GM10266 (cell line): ENCODE measurements at regions not wholly inside any gene's neighbourhood (a gene's known extent, or its start where the extent isn't known, plus 50 kb on each side); places are given as distances from the start of the nearest gene placed in this dataset.
"Not testable (repeated sequence)": the region's sequence is repeated elsewhere in the genome, so short reads cannot be mapped to it uniquely, and the experiment has no call there.

ENCODE experiments used
- DNase-seq: peaks from one replicate; pipeline ENCODE4 v3.0.0; 2012; ENCODE audit errors: extremely low spot score
- TF ChIP-seq, protein P1 (sequence below): IDR thresholded peaks from 2 replicates; pipeline ENCODE4 v1.5.1; 2012; ENCODE audit warnings: mild to moderate bottlenecking, low read depth; ENCODE audit not compliant: control insufficient read depth, insufficient read depth; ENCODE audit errors: missing control alignments

DNA sequence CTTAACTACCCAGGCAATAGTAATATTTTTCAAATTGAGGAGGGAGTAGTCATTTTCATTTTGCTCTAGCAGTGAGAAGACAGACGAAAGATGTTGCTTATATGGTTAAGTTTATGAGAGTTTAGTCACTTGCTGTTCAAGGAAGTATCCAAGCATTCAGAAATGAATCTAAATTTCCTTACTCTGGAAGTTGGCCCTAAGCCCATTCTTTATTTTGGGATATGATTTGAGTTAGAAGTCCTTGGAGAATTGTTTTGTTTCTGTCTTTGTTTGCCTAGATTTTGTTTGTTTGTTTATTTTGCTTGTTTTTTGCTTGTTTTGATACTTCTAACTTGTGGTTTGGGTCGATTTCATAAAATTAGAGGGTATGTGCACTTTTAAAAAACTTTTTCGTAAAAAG, 146.4 kb upstream of the FGF10 start:
- DNase-seq, result no peak

DNA sequence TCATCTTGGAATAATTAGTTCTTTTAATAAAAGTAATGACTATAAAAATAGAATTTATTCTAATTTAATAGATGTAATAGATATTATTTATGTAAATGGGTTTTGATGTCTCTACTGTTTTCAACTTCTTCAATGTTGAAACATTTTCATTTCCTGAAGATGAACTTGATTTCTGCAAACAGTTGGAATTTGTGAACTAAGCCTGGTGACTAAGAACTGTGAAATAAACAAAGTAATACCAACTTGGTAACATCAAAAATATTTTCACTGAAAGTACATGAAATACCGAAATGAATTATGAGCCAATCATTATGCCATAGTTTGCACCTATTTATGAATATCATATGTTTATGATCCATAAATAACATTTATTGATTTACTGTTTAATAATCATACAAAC, 143.8 kb upstream of the FGF10 start:
- no peak for DNase-seq
- TF ChIP-seq, protein P1, sequence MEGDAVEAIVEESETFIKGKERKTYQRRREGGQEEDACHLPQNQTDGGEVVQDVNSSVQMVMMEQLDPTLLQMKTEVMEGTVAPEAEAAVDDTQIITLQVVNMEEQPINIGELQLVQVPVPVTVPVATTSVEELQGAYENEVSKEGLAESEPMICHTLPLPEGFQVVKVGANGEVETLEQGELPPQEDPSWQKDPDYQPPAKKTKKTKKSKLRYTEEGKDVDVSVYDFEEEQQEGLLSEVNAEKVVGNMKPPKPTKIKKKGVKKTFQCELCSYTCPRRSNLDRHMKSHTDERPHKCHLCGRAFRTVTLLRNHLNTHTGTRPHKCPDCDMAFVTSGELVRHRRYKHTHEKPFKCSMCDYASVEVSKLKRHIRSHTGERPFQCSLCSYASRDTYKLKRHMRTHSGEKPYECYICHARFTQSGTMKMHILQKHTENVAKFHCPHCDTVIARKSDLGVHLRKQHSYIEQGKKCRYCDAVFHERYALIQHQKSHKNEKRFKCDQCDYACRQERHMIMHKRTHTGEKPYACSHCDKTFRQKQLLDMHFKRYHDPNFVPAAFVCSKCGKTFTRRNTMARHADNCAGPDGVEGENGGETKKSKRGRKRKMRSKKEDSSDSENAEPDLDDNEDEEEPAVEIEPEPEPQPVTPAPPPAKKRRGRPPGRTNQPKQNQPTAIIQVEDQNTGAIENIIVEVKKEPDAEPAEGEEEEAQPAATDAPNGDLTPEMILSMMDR, result no peak

More for the DNA sequence above, 146.4 kb upstream of the FGF10 start:
- TF ChIP-seq, protein P1, result no peak

DNA sequence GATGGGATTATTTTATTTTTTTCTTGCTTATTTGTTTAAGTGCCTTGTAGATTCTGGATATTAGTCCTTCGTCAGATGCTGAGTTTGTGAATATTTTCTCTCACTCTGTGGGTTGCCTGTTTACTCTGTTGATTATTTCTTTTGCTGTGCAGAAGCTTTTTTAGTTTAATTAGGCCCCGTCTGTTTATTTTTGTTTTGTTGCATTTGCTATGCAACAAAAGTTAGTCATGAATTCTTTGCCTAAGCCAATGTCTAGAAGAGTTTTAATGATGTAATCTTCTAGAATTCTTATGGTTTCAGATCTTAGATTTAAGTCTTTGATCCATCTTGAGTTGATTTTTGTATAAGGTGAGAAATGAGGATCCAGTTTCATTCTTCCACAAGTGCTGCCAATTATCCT, 142.5 kb upstream of the FGF10 start:
- DNase-seq, result not testable (repeated sequence)

DNA sequence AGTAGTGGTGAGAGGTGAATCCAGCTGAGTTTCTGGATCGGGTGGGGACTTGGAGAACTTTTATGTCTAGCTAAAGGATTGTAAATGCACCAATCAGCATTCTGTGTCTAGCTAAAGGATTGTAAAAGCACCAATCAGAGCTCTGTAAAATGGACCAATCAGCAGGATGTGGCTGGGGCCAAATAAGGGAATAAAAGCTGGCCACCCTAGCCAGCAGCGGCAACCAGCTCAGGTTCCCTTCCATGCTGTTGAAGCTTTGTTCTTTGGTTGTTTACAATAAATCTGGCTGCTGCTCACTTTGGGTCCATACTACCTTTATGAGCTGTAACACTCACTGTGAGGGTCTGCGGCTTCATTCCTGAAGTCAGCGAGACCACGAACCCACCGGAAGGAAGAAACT, 141.6 kb upstream of the FGF10 start:
- not testable (repeated sequence) for DNase-seq

DNA sequence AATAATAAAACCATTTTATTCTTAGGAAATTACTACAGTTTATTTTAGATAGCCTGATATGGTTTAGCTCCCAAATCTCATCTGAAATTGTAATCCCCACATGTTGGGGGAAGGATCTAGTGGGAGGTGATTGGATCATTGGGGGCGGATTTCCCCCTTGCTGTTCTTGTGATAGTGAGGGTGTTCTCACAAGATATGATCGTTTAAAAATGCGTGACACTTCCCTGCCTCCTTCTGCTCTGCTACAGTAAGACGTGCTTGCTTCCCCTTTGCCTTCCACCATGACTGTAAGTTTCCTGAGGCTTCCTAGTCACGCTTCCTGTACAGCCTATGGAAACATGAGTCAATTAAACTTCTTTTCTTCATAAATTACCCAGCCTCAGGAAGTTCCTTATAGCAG, 122.4 kb upstream of the FGF10 start:
- TF ChIP-seq, protein P1, result no peak
- DNase-seq, result no peak

DNA sequence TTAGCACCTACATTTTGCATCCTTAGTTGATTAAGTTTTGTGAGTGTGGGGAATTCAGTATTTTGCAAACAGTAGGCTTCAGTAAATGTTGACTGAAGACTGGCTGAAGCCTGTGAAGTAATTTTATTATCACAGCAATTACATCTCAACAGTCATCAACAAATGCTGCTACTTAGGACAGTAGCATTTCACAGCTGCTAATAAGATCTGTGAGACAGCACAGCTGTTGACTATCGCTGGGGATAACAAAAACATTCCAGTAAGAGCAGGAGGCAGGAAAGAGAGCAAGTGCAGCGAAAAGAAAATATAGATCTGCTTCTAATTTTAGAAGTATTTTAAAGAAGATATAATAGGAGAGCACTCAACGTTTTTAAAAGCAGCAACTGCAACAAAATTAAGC, 117.3 kb upstream of the FGF10 start:
- TF ChIP-seq, protein P1, result no peak
- DNase-seq, result no peak

DNA sequence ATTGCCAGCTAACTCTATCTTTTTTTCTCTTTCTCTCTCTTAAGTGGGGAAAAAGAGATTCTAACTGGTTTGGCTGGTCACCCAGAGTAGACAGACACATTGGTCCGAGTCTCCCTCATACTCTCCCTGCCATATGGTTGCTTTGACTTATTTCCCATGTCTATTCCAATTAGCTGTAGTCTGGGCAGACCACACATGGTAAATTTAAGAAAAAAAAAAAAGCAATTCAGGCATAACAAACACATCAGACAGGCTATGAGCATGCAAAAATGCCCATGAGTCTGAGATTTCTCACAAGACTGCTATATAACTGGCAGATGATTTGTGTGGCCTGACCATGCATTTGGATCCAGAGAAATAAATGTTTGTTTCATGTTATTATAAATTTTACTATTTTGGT, 110.2 kb upstream of the FGF10 start:
- no peak for DNase-seq
- TF ChIP-seq, protein P1, result no peak

DNA sequence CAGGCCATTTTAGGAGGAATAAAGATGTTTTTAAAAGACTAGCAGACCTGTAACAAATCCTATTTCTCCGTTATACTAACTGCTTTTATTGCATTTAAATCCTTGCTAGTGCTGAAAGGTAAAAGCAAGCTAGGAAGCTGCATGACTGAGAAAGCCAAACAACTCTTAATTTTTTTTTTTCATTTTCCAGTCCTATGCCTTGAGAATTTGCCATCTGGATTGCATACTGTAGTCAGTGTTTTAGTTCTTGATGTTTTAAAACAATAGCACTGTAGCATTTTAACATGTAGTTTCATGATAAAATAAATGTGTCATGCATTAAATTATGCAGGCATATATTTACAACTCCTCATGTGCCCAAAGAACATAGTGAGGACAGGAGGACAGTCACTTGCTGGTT, 108.4 kb upstream of the FGF10 start:
- TF ChIP-seq, protein P1, result no peak

More for the DNA sequence above, 108.4 kb upstream of the FGF10 start:
- DNase-seq, result no peak
